ENCODE measurements at regions not wholly inside any gene's neighbourhood (a gene's known extent, or its start where the extent isn't known, plus 50 kb on each side); places are given as distances from the start of the nearest gene placed in this dataset. TPM values are rescaled to one million over a fixed set of nuclear protein-coding genes. Genes with fewer than 3 reads are reported as not detected.

GRCh38 chr14:50057331-50057730, 59.0 kb downstream of the VCPKMT start:
- H3K9me3 ChIP-seq, result no peaks in the 10 kb centered on the region
- H3K4me3 ChIP-seq (replicated peaks in 1 of 3), result no peak overlapping the region
- H3K27ac ChIP-seq, result no peak overlapping the region
- 87 to 90% methylated on average over 5 of the region's 5 CpGs for WGBS, 2 donors
- no peaks in the 10 kb centered on the region for H3K36me3 ChIP-seq
- TF ChIP-seq POLR2A (IDR thresholded peaks at IDR 0.05) (no peak), CTCF (IDR thresholded peaks at IDR 0.05) (no peak)
- peaks cover 7 to 13% of the 10 kb centered on the region in 2 donors for H3K4me1 ChIP-seq
- intact Hi-C loops (cut with DNase I), result no loop called here
- no peaks in the 10 kb centered on the region for H3K27me3 ChIP-seq
- DNase-seq, result no peak

GRCh38 chr14:50058113-50058512, 58.3 kb downstream of the VCPKMT start:
- Histone ChIP-seq H3K27ac (no peak overlapping the region), H3K36me3 (no peaks in the 10 kb centered on the region), H3K4me3 (replicated peaks in 1 of 3) (no peak overlapping the region), H3K27me3 (no peaks in the 10 kb centered on the region), H3K9me3 (no peaks in the 10 kb centered on the region), H3K4me1 (peaks cover 7 to 16% of the 10 kb centered on the region in 2 donors)
- DNase-seq, result no peak
- 100% methylated on average over 1 of the region's 1 CpG for WGBS, 2 donors
- TF ChIP-seq CTCF (IDR thresholded peaks at IDR 0.05), result no peak
- no peak for TF ChIP-seq POLR2A (IDR thresholded peaks at IDR 0.05)
- intact Hi-C loops (cut with DNase I), result no loop called here

Small RNA genes in the stretch of these regions (microRNA-seq; reads per million reads assigned to microRNA genes)
- not detected for gene MIR6076

Small RNA genes in the stretch of these regions (small RNA-seq; reads per million reads assigned to genes)
- not detected for gene MIR6076
